Fibroblast of pulmonary artery (primary cell): ENCODE measurements at regions not wholly inside any gene's neighbourhood (a gene's known extent, or its start where the extent isn't known, plus 50 kb on each side); places are given as distances from the start of the nearest gene placed in this dataset.
A peak's percentile ranks its signal among the peaks of the same experiment; 100 is the strongest.

Experiments used
- DNase-seq: peaks from one replicate; pipeline ENCODE4 v3.0.0-alpha.2; 2010; ENCODE audit warnings: low read depth
- H3K4me3 ChIP-seq: replicated peaks from 2 replicates; pipeline ENCODE4 v1.5.1; 2011; ENCODE audit warnings: low read depth, mild to moderate bottlenecking, control low read depth, low read length, moderate library complexity
- TF ChIP-seq, protein P1 (sequence below): IDR thresholded peaks from 2 replicates; pipeline ENCODE4 v1.5.1; 2011; ENCODE audit warnings: mild to moderate bottlenecking, control low read depth, low read length, inconsistent platforms; ENCODE audit errors: missing control alignments

DNA sequence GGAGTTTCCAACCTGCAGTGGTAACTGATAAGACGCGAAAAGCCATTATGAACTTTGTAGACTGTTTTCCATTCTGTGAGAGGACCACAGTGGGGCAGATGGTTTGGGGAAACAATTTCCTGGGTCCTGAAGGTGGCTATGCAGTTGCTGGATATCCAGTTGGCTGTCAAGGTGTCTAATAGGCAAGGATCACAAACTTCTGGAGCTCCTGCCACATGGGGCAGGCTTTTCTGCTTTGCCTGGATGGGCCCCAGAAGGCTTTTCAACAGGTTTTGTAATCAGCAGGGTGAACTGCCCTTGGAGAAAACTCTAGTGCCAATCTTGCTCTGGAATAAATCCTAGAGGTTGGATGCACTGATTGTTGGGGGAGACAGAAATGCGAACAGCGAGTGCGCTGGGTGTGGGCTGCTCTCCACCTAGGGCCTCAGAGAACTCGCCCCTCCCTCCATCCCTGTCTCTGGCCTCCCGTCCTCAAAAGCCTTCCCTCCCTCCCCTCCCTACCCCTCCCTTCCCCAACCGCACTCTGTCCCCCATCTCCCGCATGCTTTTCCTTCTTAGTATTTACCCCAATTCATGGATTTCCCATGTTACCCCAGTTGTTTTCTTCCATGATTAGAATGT is 210.3 kb upstream of the USP24 start:
- no peak for DNase-seq
- TF ChIP-seq, protein P1, sequence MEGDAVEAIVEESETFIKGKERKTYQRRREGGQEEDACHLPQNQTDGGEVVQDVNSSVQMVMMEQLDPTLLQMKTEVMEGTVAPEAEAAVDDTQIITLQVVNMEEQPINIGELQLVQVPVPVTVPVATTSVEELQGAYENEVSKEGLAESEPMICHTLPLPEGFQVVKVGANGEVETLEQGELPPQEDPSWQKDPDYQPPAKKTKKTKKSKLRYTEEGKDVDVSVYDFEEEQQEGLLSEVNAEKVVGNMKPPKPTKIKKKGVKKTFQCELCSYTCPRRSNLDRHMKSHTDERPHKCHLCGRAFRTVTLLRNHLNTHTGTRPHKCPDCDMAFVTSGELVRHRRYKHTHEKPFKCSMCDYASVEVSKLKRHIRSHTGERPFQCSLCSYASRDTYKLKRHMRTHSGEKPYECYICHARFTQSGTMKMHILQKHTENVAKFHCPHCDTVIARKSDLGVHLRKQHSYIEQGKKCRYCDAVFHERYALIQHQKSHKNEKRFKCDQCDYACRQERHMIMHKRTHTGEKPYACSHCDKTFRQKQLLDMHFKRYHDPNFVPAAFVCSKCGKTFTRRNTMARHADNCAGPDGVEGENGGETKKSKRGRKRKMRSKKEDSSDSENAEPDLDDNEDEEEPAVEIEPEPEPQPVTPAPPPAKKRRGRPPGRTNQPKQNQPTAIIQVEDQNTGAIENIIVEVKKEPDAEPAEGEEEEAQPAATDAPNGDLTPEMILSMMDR, result no peak

DNA sequence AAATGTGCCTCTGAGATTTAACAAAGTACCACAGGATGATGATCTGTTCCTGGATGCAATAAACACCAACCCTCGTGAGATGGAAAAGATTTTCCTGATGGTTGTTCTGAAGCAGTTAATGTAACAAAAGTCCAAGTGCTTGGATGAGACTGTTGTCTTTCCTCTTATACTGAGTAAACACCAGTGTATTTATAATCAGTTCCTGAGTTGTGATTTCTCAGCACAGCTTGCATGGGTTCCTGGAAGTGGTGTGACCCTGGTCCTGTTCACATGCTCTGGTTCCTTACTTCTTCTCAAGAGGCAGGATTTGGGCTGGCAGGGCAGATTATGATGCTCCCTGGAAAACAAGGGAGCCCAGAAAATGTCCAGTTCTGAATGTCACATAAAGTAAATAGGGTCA is 208.2 kb upstream of the USP24 start:
- no peak for DNase-seq
- TF ChIP-seq, protein P1, result no peak
- no peak overlapping the region for H3K4me3 ChIP-seq

More for the DNA sequence above, 210.3 kb upstream of the USP24 start:
- no peak overlapping the region for H3K4me3 ChIP-seq

DNA sequence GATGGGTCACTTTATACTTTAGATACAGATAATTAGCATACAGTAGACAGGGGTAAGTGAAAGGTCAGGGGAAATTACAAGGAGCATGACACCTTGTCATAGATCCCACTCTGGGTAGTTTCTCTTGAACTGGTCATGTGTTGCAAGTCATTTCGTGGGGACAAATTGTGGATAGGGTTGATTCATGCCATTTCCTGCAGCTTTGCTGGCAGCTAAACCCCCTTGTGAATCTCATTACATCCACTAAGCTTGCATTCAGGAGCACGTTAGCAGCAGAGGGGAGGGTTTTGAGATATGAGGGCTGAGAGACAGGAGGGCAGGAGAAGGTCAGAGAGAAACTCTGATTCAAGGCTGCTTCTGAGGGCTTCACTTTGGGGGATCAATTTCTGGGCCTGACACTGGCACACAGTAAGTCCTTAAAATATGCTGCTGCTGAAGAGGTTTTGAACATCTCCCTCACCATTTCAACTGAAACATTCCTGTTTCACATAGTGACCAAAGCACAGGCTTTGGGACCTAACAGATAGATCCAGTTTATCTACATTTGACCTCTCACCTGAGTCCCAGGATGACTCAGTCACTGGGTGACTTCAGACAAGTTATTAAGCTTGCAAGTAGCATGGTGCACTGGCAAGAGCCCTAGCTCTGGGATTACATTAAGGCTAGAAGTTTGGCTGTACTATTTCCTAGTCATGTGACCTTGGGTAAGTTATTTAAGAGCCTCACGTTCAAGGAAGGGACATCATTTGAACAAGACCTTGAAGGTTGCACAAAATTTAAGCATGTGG is 206.0 kb upstream of the USP24 start:
- TF ChIP-seq, protein P1, result no peak
- H3K4me3 ChIP-seq, result no peak overlapping the region
- peak; percentile 31 for DNase-seq

DNA sequence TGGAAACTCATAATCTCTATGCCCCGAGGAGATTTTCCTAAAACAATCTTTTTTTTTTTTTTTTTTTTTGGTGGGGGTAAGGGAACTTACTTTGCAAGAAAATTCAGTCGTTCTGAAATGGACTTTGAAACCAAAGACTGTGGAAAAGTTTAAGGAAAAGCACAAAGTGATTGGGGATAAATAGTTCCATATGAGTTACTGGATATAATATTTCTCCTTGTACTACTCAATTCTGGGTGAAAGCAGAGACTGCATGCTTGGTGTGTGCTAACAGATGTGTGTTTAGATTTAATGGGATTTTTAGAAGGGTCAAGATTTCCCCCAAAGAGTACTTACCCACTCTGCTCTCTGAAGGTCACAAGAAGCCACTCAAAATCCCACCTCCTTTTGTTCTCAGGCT is 204.9 kb upstream of the USP24 start:
- H3K4me3 ChIP-seq, result no peak overlapping the region
- TF ChIP-seq, protein P1, result no peak
- DNase-seq, result no peak

DNA sequence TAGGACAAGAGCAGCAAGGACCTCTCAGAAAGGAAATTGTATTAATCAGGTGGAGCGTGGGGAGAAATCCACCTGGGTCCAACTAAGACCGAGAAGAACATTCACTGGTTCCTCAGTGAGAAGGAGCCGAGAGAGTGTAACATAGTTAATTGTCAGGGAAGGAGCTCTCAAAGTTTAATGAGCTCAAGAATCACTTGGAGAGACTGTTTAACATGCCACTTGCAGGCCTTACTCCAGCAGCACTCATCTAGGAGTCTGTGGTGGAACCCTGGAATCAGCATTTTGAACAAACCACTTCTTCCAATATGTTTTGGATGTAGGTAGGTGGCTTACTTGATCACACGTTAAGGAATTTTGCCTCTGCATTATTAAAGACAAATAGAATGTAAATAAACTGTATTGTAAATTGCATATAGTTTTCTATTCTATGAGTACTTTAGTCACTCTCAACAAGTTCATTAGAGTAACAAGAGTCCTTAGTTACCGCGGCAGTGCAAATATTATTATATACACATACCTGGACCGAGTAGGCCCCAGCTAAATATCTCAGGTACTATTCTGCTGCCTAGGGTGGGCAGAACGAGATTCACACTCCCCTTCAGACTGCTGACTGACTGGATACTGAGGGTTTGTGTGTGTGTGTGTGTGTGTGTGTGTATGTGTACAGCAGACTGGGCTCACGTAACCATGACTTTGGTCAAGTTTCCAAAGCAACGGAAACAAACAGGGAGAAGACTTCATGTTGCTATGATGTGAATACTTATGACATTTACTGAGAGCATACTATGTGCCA is 203.2 kb upstream of the USP24 start:
- TF ChIP-seq, protein P1, result no peak
- DNase-seq, result no peak
- H3K4me3 ChIP-seq, result no peak overlapping the region

DNA sequence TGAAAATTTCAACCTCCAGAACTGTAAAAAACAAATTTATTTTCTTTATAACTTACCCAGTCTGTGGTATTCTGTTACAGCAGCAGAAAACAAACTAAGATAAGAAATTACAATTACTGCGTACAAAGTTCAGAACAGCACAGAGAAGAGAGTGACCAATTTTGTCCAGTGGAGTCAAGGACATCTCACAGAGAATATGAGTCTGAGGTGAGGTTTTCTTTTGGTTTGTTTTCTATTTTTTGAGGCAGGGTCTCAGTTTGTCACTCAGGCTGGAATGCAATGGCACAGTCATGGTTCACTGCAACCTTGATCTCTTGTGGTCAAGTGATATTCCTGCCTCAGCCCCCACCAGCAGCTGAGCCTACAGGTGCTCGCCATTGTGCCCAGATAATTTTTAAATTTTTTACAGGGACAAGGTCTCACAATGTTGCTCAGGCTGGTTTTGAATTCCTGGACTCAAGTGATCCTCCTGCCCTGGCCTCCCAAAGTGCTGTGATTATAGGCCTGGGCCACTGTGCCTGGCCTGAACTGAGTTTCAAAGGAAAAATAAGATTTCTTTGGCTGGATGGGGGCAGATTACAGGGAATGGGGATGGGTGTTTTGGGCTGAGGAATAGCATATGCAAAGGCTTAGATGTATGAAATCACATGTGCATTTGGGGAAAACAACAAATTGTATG is 201.1 kb upstream of the USP24 start:
- no peak overlapping the region for H3K4me3 ChIP-seq

More for the DNA sequence above, 201.1 kb upstream of the USP24 start:
- no peak for DNase-seq
- TF ChIP-seq, protein P1, result no peak
